ENCODE measurements at regions not wholly inside any gene's neighbourhood (a gene's known extent, or its start where the extent isn't known, plus 50 kb on each side); places are given as distances from the start of the nearest gene placed in this dataset.

- Mint-ChIP-seq H3K27ac (no peak overlapping the region), H3K9me3 (peaks cover 10% of the 10 kb centered on the region), H3K36me3 (ENCODE audit: low read depth) (no peaks in the 10 kb centered on the region), H3K27me3 (ENCODE audit: low read depth, poor library complexity) (peaks cover 20% of the 10 kb centered on the region), H3K4me1 (peaks cover 35% of the 10 kb centered on the region), H3K4me3 (no peak overlapping the region)
- TF ChIP-seq, protein P1, sequence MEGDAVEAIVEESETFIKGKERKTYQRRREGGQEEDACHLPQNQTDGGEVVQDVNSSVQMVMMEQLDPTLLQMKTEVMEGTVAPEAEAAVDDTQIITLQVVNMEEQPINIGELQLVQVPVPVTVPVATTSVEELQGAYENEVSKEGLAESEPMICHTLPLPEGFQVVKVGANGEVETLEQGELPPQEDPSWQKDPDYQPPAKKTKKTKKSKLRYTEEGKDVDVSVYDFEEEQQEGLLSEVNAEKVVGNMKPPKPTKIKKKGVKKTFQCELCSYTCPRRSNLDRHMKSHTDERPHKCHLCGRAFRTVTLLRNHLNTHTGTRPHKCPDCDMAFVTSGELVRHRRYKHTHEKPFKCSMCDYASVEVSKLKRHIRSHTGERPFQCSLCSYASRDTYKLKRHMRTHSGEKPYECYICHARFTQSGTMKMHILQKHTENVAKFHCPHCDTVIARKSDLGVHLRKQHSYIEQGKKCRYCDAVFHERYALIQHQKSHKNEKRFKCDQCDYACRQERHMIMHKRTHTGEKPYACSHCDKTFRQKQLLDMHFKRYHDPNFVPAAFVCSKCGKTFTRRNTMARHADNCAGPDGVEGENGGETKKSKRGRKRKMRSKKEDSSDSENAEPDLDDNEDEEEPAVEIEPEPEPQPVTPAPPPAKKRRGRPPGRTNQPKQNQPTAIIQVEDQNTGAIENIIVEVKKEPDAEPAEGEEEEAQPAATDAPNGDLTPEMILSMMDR (IDR thresholded peaks at IDR 0.05): no peak
- DNase-seq: no peak
These were observed 235.7 kb downstream of the BUD13 start for GRCh38 chr11:116537121-116537520.

DNA sequence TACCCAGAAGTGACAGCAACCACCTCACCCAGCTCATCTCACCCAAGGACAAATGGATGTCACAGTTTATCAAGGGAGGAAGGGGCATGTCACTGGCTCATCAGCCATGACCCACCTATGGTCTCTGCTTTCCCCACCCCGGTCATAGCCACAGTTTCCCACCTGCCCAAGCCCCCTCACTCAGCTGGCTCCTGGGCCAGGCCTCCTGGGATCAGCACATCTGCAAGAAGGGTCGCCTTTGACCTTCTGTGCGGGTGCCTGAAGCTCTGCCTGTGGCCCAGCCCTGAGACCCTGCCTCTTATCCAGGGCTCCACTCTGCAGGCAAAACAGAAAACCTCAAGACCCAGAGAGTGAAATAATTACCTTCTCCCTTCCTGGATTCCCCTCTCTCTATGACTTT, 236.4 kb downstream of the BUD13 start:
- Mint-ChIP-seq H3K27ac (no peak overlapping the region), H3K27me3 (ENCODE audit: low read depth, poor library complexity) (peaks cover 20% of the 10 kb centered on the region), H3K36me3 (ENCODE audit: low read depth) (no peaks in the 10 kb centered on the region)

GRCh38 chr11:116535994-116536393, 236.8 kb downstream of the BUD13 start:
- TF ChIP-seq, protein P1 (IDR thresholded peaks at IDR 0.05): no peak
- Mint-ChIP-seq H3K36me3 (ENCODE audit: low read depth) (no peaks in the 10 kb centered on the region), H3K27ac (no peak overlapping the region), H3K27me3 (ENCODE audit: low read depth, poor library complexity) (peaks cover 20% of the 10 kb centered on the region), H3K4me1 (peaks cover 40% of the 10 kb centered on the region), H3K9me3 (peaks cover 19% of the 10 kb centered on the region), H3K4me3 (no peak overlapping the region)
- DNase-seq: no peak

More for the DNA sequence above, 236.4 kb downstream of the BUD13 start:
- Mint-ChIP-seq H3K4me1 (peaks cover 40% of the 10 kb centered on the region), H3K4me3 (no peak overlapping the region), H3K9me3 (peaks cover 14% of the 10 kb centered on the region)
- TF ChIP-seq, protein P1 (IDR thresholded peaks at IDR 0.05): no peak
- DNase-seq: no peak

GRCh38 chr11:116535120-116535519, 237.7 kb downstream of the BUD13 start:
- Mint-ChIP-seq H3K27ac (no peak overlapping the region), H3K4me3 (no peak overlapping the region), H3K9me3 (peaks cover 25% of the 10 kb centered on the region), H3K4me1 (peaks cover 40% of the 10 kb centered on the region), H3K27me3 (ENCODE audit: low read depth, poor library complexity) (peaks cover 22% of the 10 kb centered on the region), H3K36me3 (ENCODE audit: low read depth) (no peaks in the 10 kb centered on the region)
- no peak for DNase-seq
- TF ChIP-seq, protein P1 (IDR thresholded peaks at IDR 0.05): no peak

GRCh38 chr11:116534270-116534975, 238.4 kb downstream of the BUD13 start:
- peaks cover 46% of the 10 kb centered on the region for H3K4me1 Mint-ChIP-seq
- DNase-seq: no peak
- H3K36me3 Mint-ChIP-seq (ENCODE audit: low read depth): no peaks in the 10 kb centered on the region
- peaks cover 22% of the 10 kb centered on the region for H3K9me3 Mint-ChIP-seq
- no peak overlapping the region for H3K4me3 Mint-ChIP-seq
- peaks cover 21% of the 10 kb centered on the region for H3K27me3 Mint-ChIP-seq (ENCODE audit: low read depth, poor library complexity)
- TF ChIP-seq, protein P1 (IDR thresholded peaks at IDR 0.05): no peak
- peak overlapping the region; percentile 16 for H3K27ac Mint-ChIP-seq

All from nephron progenitor cell (in vitro differentiated cells).